ENCODE measurements at regions not wholly inside any gene's neighbourhood (a gene's known extent, or its start where the extent isn't known, plus 50 kb on each side); places are given as distances from the start of the nearest gene placed in this dataset.
"Not testable (repeated sequence)": the region's sequence is repeated elsewhere in the genome, so short reads cannot be mapped to it uniquely, and the experiment has no call there.

- no peak for DNase-seq
- CTCF ChIA-PET, result interaction anchor here (0.6 kb wide), 1 partner anchor 85 kb away, joined by 3 read pairs; no protein-coding TSS in a partner anchor
- no peak overlapping the region for H3K27ac ChIP-seq (ENCODE audit: low read depth in 1 of 2, low read length in 2 of 2)
- no peak for TF ChIP-seq CTCF (IDR thresholded peaks at IDR 0.05)
- H3K36me3 ChIP-seq (ENCODE audit: insufficient read depth, low read length), result no peaks in the 10 kb centered on the region
- H3K4me1 ChIP-seq (ENCODE audit: insufficient read depth, low read length), result peaks cover 26% of the 10 kb centered on the region
- no peak overlapping the region for H3K4me3 ChIP-seq (ENCODE audit: low read length)
- no peak overlapping the region for H3K27ac Mint-ChIP-seq
- intact Hi-C loops (cut with DNase I, micrococcal nuclease), result no loop called here
- H3K36me3 Mint-ChIP-seq (ENCODE audit: low read depth), result no peaks in the 10 kb centered on the region
- H3K9me3 ChIP-seq (ENCODE audit: control insufficient read depth in 1 of 2, insufficient read depth in 1 of 2, low read length in 2 of 2), result no peaks in the 10 kb centered on the region
- H3K9me3 Mint-ChIP-seq, result no peaks in the 10 kb centered on the region
- ATAC-seq (ENCODE audit: poor library complexity), result no peak
- H3K27me3 ChIP-seq (ENCODE audit: control insufficient read depth in 1 of 2, insufficient read depth in 2 of 2, low read length in 2 of 2), result no peaks in the 10 kb centered on the region
- H3K27me3 Mint-ChIP-seq, result no peaks in the 10 kb centered on the region
- peaks cover 35% of the 10 kb centered on the region for H3K4me1 Mint-ChIP-seq (ENCODE audit: low read depth)
- POLR2A ChIA-PET, result no interaction called here
- H3K4me3 Mint-ChIP-seq, result no peak overlapping the region
Measured at GRCh38 chr4:38532908-38533499, 131.0 kb upstream of the KLF3 start.

GRCh38 chr4:38534344-38535045 lies 129.5 kb upstream of the KLF3 start:
- TF ChIP-seq CTCF (IDR thresholded peaks at IDR 0.05), result no peak
- DNase-seq, result no peak
- intact Hi-C loops (cut with DNase I, micrococcal nuclease), result loop anchor here in 1 of 2 experiments (2.0 kb wide), 1 partner anchor 20 kb away; no protein-coding TSS in a partner anchor
- no peaks in the 10 kb centered on the region for H3K9me3 ChIP-seq (ENCODE audit: control insufficient read depth in 1 of 2, insufficient read depth in 1 of 2, low read length in 2 of 2)
- no peaks in the 10 kb centered on the region for H3K27me3 ChIP-seq (ENCODE audit: control insufficient read depth in 1 of 2, insufficient read depth in 2 of 2, low read length in 2 of 2)
- H3K4me1 ChIP-seq (ENCODE audit: insufficient read depth, low read length), result peaks cover 15% of the 10 kb centered on the region
- no peak overlapping the region for H3K4me3 Mint-ChIP-seq
- no peaks in the 10 kb centered on the region for H3K9me3 Mint-ChIP-seq
- no peak for ATAC-seq (ENCODE audit: poor library complexity)
- H3K4me1 Mint-ChIP-seq (ENCODE audit: low read depth), result peaks cover 28% of the 10 kb centered on the region
- no peaks in the 10 kb centered on the region for H3K27me3 Mint-ChIP-seq
- ChIA-PET POLR2A (interaction anchor here (0.5 kb wide), 1 partner anchor 317 kb away, joined by 3 read pairs; no protein-coding TSS in a partner anchor), CTCF (no interaction called here)
- H3K4me3 ChIP-seq (ENCODE audit: low read length), result no peak overlapping the region
- no peak overlapping the region for H3K27ac Mint-ChIP-seq
- H3K27ac ChIP-seq (ENCODE audit: low read depth in 1 of 2, low read length in 2 of 2), result no peak overlapping the region
- no peaks in the 10 kb centered on the region for H3K36me3 ChIP-seq (ENCODE audit: insufficient read depth, low read length)
- no peaks in the 10 kb centered on the region for H3K36me3 Mint-ChIP-seq (ENCODE audit: low read depth)

- intact Hi-C loops (cut with DNase I, micrococcal nuclease), result loop anchor here in 1 of 2 experiments (2.0 kb wide), 1 partner anchor 20 kb away; no protein-coding TSS in a partner anchor
- CTCF ChIA-PET; H3K9me3 ChIP-seq (ENCODE audit: control insufficient read depth in 1 of 2, insufficient read depth in 1 of 2, low read length in 2 of 2); H3K4me3 Mint-ChIP-seq; H3K27me3 ChIP-seq (ENCODE audit: control insufficient read depth in 1 of 2, insufficient read depth in 2 of 2, low read length in 2 of 2); H3K27me3 Mint-ChIP-seq; H3K27ac Mint-ChIP-seq; H3K27ac ChIP-seq (ENCODE audit: low read depth in 1 of 2, low read length in 2 of 2); H3K4me1 ChIP-seq (ENCODE audit: insufficient read depth, low read length); H3K4me3 ChIP-seq (ENCODE audit: low read length); H3K36me3 Mint-ChIP-seq (ENCODE audit: low read depth); DNase-seq; ATAC-seq (ENCODE audit: poor library complexity); H3K36me3 ChIP-seq (ENCODE audit: insufficient read depth, low read length); H3K9me3 Mint-ChIP-seq: not testable (repeated sequence)
- H3K4me1 Mint-ChIP-seq (ENCODE audit: low read depth), result peaks cover 22% of the 10 kb centered on the region
- POLR2A ChIA-PET, result interaction anchor here (0.5 kb wide), 1 partner anchor 317 kb away, joined by 3 read pairs; no protein-coding TSS in a partner anchor
Measured at GRCh38 chr4:38535071-38535470, 128.9 kb upstream of the KLF3 start.
